ENCODE measurements at regions not wholly inside any gene's neighbourhood (a gene's known extent, or its start where the extent isn't known, plus 50 kb on each side); places are given as distances from the start of the nearest gene placed in this dataset.

- no peak for TF ChIP-seq CTCF (IDR thresholded peaks at IDR 0.05; ENCODE audit: low read depth, low read length, missing input control)
- no peak for TF ChIP-seq TAF1 (conservative IDR thresholded peaks at IDR 0.05)
- no peak for TF ChIP-seq ZBTB33 (IDR thresholded peaks at IDR 0.05)
- no peak for TF ChIP-seq YY1 (IDR thresholded peaks at IDR 0.05)
- TF ChIP-seq GABPA (IDR thresholded peaks at IDR 0.05 in 1 of 2, conservative IDR thresholded peaks at IDR 0.05 in 1 of 2), result no peak
- TF ChIP-seq SP1 (IDR thresholded peaks at IDR 0.05), result no peak
- no peak for TF ChIP-seq EGR1 (IDR thresholded peaks at IDR 0.05; ENCODE audit: low read depth in 2 of 2)
- no peak for TF ChIP-seq ATF3 (IDR thresholded peaks at IDR 0.05)
- TF ChIP-seq RAD21 (IDR thresholded peaks at IDR 0.05), result no peak
- TF ChIP-seq REST (IDR thresholded peaks at IDR 0.05), result no peak
Measured at GRCh38 chr9:34773955-34774354, 64.0 kb upstream of the CCL21 start.

Measured in liver (tissue), 3 donors.